GM13976 (cell line): ENCODE measurements at regions not wholly inside any gene's neighbourhood (a gene's known extent, or its start where the extent isn't known, plus 50 kb on each side); places are given as distances from the start of the nearest gene placed in this dataset.
"Not testable (repeated sequence)": the region's sequence is repeated elsewhere in the genome, so short reads cannot be mapped to it uniquely, and the experiment has no call there.

Source experiments
- DNase-seq: peaks from one replicate; pipeline ENCODE4 v3.0.0; 2012; ENCODE audit warnings: low spot score
- in situ Hi-C: fragments of 300-500 bp; cut with MboI; formaldehyde crosslinking; loops from one replicate; pipeline ENCODE4 v1.12.0; 2022; ENCODE audit warnings: low sequenced_read_pairs, mixed read lengths, inconsistent platforms; ENCODE audit not compliant: unreplicated experiment
- TF ChIP-seq, protein P1 (sequence below): IDR thresholded peaks from 2 replicates; pipeline ENCODE4 v1.5.1; 2012; ENCODE audit warnings: borderline replicate concordance, mild to moderate bottlenecking; ENCODE audit not compliant: insufficient read depth; ENCODE audit errors: extremely low read depth, missing control alignments, control extremely low read depth

- TF ChIP-seq, protein P1, sequence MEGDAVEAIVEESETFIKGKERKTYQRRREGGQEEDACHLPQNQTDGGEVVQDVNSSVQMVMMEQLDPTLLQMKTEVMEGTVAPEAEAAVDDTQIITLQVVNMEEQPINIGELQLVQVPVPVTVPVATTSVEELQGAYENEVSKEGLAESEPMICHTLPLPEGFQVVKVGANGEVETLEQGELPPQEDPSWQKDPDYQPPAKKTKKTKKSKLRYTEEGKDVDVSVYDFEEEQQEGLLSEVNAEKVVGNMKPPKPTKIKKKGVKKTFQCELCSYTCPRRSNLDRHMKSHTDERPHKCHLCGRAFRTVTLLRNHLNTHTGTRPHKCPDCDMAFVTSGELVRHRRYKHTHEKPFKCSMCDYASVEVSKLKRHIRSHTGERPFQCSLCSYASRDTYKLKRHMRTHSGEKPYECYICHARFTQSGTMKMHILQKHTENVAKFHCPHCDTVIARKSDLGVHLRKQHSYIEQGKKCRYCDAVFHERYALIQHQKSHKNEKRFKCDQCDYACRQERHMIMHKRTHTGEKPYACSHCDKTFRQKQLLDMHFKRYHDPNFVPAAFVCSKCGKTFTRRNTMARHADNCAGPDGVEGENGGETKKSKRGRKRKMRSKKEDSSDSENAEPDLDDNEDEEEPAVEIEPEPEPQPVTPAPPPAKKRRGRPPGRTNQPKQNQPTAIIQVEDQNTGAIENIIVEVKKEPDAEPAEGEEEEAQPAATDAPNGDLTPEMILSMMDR, result no peak
- in situ Hi-C loops, result no loop called here
- DNase-seq, result no peak
Observed at GRCh38 chr5:53260446-53260845, 150.9 kb upstream of the MOCS2 start.

DNA sequence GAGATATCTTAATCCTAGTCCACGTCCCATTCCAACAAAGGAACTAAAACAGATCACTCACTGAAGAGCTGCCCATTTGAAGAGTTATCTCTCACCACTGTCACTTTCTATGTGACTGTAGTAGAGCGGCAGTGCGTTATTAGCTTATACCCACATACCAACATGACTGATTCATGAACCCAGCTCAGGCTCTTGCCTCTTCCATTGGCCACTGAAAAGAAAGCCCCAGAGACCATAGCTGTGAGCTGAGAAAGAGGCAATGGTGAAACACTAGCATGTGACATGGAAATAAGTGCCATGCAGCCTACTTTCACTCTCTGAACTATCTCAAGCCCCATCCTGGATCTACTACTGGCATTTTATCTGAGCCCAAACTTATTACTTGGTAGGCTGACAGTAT lies 151.7 kb upstream of the MOCS2 start:
- TF ChIP-seq, protein P1, result no peak
- in situ Hi-C loops, result no loop called here
- no peak for DNase-seq

- in situ Hi-C loops, result no loop called here
- TF ChIP-seq, protein P1, result no peak
- DNase-seq, result no peak
Observed at GRCh38 chr5:53262348-53262970, 152.9 kb upstream of the MOCS2 start.

GRCh38 chr5:53263151-53263550 lies 153.6 kb upstream of the MOCS2 start:
- in situ Hi-C loops, result no loop called here
- DNase-seq, result no peak
- TF ChIP-seq, protein P1, result no peak

DNA sequence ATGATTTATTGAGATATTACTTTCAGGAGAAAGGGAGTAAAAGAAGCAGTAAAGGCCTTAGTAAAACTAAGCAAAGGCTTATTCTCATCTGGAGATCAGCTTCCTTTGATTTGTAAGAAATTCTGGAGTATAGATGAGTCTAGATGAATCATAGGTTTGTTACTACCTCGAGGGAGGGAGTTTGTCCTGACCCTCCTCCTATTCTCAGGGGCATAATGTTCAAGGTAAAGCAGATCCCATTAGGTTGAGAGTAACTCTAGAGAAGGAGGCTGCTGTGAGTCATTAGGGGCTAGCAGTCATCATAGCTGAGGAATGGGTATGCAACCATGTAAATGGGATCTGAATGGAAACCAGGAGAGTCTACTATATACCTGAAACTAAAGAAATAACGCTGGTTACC lies 155.5 kb upstream of the MOCS2 start:
- in situ Hi-C loops, result no loop called here
- TF ChIP-seq, protein P1, result no peak
- no peak for DNase-seq

GRCh38 chr5:53268241-53268640 lies 158.7 kb upstream of the MOCS2 start:
- DNase-seq, in situ Hi-C loops: not testable (repeated sequence)

GRCh38 chr5:53275666-53276065 lies 166.1 kb upstream of the MOCS2 start:
- in situ Hi-C loops, result no loop called here

More at GRCh38 chr5:53275666-53276065, 166.1 kb upstream of the MOCS2 start:
- TF ChIP-seq, protein P1, result no peak
- DNase-seq, result no peak
